Adipocyte (in vitro differentiated cells): ENCODE measurements at regions not wholly inside any gene's neighbourhood (a gene's known extent, or its start where the extent isn't known, plus 50 kb on each side); places are given as distances from the start of the nearest gene placed in this dataset.

Source experiments
- DNase-seq: peaks from one replicate; pipeline ENCODE4 v3.0.0-alpha.2; 2015; ENCODE audit warnings: low read depth
- H3K27me3 ChIP-seq: replicated peaks from 2 replicates; pipeline ENCODE4 v1.7.0; 2013; ENCODE audit warnings: mild to moderate bottlenecking, low read length, moderate library complexity; ENCODE audit not compliant: control insufficient read depth, insufficient read depth
- H3K36me3 ChIP-seq: 2 replicates; pipeline ENCODE4 v1.7.0; 2013; ENCODE audit warnings: low read length, mild to moderate bottlenecking, moderate library complexity; ENCODE audit not compliant: control insufficient read depth, insufficient read depth, severe bottlenecking
- H3K4me1 ChIP-seq: 2 replicates; pipeline ENCODE4 v1.7.0; 2013; ENCODE audit warnings: mild to moderate bottlenecking, low read length, moderate library complexity; ENCODE audit not compliant: control insufficient read depth, insufficient read depth
- H3K4me3 ChIP-seq: 2 replicates; pipeline ENCODE4 v1.7.0; 2013; ENCODE audit warnings: mild to moderate bottlenecking, low read length, moderate library complexity
- H3K9ac ChIP-seq: 2 replicates; pipeline ENCODE4 v1.7.0; 2013; ENCODE audit warnings: mild to moderate bottlenecking, low read length, moderate library complexity
- H3K9me3 ChIP-seq: 2 replicates; pipeline ENCODE4 v1.7.0; 2013; ENCODE audit warnings: mild to moderate bottlenecking, low read length, moderate library complexity; ENCODE audit not compliant: control insufficient read depth

DNA sequence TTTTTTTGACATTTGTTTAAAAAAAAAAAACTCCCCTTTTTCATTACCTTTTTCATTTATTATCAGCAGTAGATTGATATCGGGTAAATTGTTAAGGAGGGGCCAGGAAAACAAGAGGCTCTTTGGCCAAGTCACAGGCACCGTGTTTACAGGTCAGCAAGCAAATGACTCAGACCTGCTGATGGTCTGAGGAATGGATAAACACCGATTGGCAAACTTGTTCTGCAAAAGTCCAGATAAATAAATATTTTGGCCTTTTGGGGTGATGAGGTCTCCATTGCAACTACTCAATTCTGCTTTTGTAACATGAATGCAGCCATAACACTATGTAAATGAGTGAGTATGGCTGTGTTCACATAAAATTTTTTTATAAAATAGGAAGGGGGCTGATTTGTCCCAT lies 94.0 kb downstream of the RPS29 start:
- Histone ChIP-seq H3K4me1 (no peaks in the 10 kb centered on the region), H3K27me3 (no peaks in the 10 kb centered on the region), H3K36me3 (no peaks in the 10 kb centered on the region), H3K4me3 (no peak overlapping the region), H3K9me3 (no peaks in the 10 kb centered on the region), H3K9ac (no peak overlapping the region)
- DNase-seq, result no peak

- no peak overlapping the region for H3K4me3 ChIP-seq
- no peak overlapping the region for H3K9ac ChIP-seq
- no peak for DNase-seq
- no peaks in the 10 kb centered on the region for H3K27me3 ChIP-seq
- no peaks in the 10 kb centered on the region for H3K9me3 ChIP-seq
- H3K4me1 ChIP-seq, result peaks cover 5% of the 10 kb centered on the region
- H3K36me3 ChIP-seq, result no peaks in the 10 kb centered on the region
These were observed 96.8 kb downstream of the RPS29 start for GRCh38 chr14:49489341-49489740.

GRCh38 chr14:49487238-49487637 lies 98.9 kb downstream of the RPS29 start:
- no peak for DNase-seq
- Histone ChIP-seq H3K4me3 (no peak overlapping the region), H3K9me3 (no peaks in the 10 kb centered on the region), H3K27me3 (no peaks in the 10 kb centered on the region), H3K9ac (no peak overlapping the region), H3K36me3 (no peaks in the 10 kb centered on the region), H3K4me1 (peaks cover 5% of the 10 kb centered on the region)

- no peaks in the 10 kb centered on the region for H3K9me3 ChIP-seq
- peaks cover 5% of the 10 kb centered on the region for H3K4me1 ChIP-seq
- DNase-seq, result no peak
- no peak overlapping the region for H3K4me3 ChIP-seq
- H3K27me3 ChIP-seq, result no peaks in the 10 kb centered on the region
- H3K36me3 ChIP-seq, result no peaks in the 10 kb centered on the region
- H3K9ac ChIP-seq, result no peak overlapping the region
These were observed 100.9 kb downstream of the RPS29 start for GRCh38 chr14:49485290-49485689.

DNA sequence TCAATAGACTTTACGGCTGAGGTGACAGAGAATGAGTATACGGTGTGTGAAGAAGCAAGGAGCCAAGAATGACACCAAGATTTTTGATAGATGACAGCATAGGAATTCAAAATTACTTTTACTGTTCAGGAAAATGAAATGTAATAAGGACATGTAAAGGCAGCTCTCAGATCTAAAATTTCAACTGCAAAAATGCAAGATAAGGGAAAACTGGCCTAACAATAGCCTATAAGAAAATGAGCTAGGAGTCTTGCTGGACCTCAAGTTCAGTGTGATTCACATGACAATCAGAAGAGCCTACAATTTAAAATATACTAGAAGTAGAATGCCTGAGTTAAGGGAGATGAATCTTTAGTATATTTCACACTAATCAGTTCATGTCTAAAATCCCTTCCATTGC lies 102.0 kb downstream of the RPS29 start:
- Histone ChIP-seq H3K27me3 (no peaks in the 10 kb centered on the region), H3K4me1 (peaks cover 5% of the 10 kb centered on the region), H3K4me3 (no peak overlapping the region), H3K36me3 (no peaks in the 10 kb centered on the region), H3K9ac (no peak overlapping the region), H3K9me3 (no peaks in the 10 kb centered on the region)
- DNase-seq, result no peak

DNA sequence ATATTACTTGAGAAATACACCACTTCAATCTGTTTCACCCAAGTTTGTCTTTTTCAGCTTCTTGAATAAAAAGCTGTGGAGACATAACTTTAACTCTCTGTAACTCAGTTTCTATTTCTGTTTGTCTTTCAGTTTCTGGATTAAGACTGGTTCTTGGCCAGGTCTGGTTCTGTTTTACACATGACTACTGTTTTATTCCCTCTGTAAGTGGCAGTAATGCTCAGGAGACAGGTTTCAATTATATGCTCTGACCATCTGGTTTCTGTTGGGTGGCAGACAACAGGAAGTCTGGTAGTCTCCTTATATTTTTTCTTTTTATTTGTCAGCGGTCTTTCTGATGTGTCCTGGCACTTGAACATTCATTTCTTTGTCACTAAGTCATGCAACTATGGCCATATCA lies 102.9 kb downstream of the RPS29 start:
- no peaks in the 10 kb centered on the region for H3K9me3 ChIP-seq
- no peak for DNase-seq
- no peaks in the 10 kb centered on the region for H3K36me3 ChIP-seq
- H3K4me1 ChIP-seq, result peaks cover 5% of the 10 kb centered on the region
- H3K9ac ChIP-seq, result no peak overlapping the region
- H3K27me3 ChIP-seq, result no peaks in the 10 kb centered on the region
- H3K4me3 ChIP-seq, result no peak overlapping the region

- H3K27me3 ChIP-seq, result no peaks in the 10 kb centered on the region
- no peaks in the 10 kb centered on the region for H3K36me3 ChIP-seq
- no peak overlapping the region for H3K4me3 ChIP-seq
- no peaks in the 10 kb centered on the region for H3K9me3 ChIP-seq
- DNase-seq, result no peak
- H3K4me1 ChIP-seq, result peaks cover 4% of the 10 kb centered on the region
- H3K9ac ChIP-seq, result no peak overlapping the region
These were observed 105.1 kb downstream of the RPS29 start for GRCh38 chr14:49480979-49481498.

DNA sequence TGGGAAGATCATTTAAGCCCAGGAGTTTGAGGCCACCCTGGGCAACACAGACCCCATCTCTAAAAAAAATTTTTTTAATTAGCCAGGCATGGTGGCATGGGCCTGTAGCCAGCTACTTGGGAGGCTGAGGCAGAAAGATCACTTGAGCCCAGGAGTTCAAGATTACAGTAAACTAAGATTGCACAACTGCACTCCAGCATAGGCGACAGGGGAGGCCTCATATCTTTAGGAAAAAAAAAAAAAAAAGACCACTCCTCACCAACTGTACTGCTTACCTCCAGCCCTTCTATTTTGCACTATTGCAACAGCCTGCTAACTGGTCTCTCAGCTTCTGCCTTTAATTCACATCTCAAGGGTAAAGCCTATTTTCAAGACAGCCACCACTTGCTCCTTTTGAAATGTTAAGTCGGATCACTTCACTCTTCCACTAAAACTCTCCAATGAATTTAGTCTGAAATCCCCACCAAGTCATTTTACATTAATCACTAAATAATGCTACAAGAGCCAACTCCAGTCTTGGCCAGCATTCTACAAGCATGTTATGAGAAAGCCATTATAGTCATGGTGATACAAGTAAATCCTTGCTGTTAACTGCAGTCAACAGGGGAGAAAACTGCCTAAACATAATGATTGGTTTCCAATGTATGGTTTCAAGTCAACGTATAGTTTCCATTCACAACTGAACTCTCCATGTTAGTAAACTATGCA lies 106.0 kb downstream of the RPS29 start:
- Histone ChIP-seq H3K9me3 (no peaks in the 10 kb centered on the region), H3K4me1 (no peaks in the 10 kb centered on the region), H3K27me3 (no peaks in the 10 kb centered on the region), H3K4me3 (no peak overlapping the region), H3K9ac (no peak overlapping the region), H3K36me3 (no peaks in the 10 kb centered on the region)
- no peak for DNase-seq

DNA sequence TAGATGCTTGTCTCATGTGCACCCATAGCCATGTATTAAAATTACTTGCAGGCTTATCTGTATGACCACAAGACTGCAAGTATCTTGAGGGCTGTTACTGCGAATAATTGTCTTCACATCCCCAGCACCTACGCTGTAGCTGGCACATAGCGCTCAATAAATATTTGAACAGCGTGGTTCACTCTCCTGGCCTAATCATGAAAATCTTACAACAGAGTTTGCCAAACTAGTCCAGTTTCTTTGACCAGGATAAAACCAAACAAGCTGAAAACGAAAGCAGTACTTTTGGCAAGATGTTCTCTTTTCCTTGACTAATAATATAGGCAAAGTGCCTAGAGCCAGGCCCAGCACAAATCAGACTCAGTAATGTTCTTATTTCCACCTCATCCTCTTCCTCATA lies 106.7 kb downstream of the RPS29 start:
- H3K9ac ChIP-seq, result no peak overlapping the region
- no peaks in the 10 kb centered on the region for H3K9me3 ChIP-seq
- no peaks in the 10 kb centered on the region for H3K4me1 ChIP-seq
- DNase-seq, result no peak
- H3K27me3 ChIP-seq, result no peaks in the 10 kb centered on the region
- H3K4me3 ChIP-seq, result peak overlapping the region; percentile 21
- H3K36me3 ChIP-seq, result no peaks in the 10 kb centered on the region

DNA sequence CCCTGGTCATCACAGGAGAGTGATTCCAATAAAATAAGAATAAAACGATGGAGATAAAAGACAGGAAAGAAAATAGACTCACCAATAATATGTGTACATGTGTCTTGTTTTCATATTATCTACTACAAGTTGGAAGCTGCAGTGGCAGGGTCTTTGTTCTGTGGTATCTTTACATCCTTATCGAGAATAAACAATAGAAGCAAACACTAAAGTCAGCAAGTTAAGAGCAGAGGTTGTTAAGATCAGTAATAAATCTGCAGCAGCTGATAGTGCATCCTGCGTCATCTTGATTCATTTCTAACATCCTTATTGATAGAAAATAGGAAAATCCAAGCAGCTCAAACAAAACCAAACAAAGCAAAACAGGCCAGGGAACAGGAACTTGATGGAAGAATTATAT lies 107.4 kb downstream of the RPS29 start:
- DNase-seq, result no peak
- Histone ChIP-seq H3K9ac (no peak overlapping the region), H3K4me3 (no peak overlapping the region), H3K9me3 (no peaks in the 10 kb centered on the region), H3K27me3 (no peaks in the 10 kb centered on the region), H3K36me3 (no peaks in the 10 kb centered on the region), H3K4me1 (no peaks in the 10 kb centered on the region)

GRCh38 chr14:49467091-49467490 lies 119.1 kb downstream of the RPS29 start:
- no peak for DNase-seq
- H3K4me3 ChIP-seq, result no peak overlapping the region
- no peaks in the 10 kb centered on the region for H3K4me1 ChIP-seq
- no peaks in the 10 kb centered on the region for H3K27me3 ChIP-seq
- no peaks in the 10 kb centered on the region for H3K9me3 ChIP-seq
- H3K9ac ChIP-seq, result no peak overlapping the region
- H3K36me3 ChIP-seq, result no peaks in the 10 kb centered on the region

DNA sequence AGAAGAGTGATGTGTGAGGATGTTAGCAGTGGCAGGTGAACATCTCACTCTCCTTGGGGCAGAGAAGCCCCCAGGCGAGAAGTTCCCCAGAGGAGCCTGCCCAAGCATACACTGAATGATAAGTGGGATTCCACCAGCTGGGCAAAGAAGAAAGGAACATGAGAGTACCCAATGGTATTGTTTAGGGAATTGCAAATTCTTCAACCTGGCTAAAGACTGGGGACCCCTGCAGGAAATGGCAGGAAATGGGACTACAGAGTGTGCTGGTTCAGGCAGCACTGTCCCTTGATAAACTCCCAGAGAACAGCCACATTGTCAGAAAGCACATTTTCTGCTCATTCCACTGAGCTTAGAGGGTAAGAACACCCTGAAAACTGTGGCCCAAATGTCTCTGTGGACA lies 121.3 kb downstream of the RPS29 start:
- Histone ChIP-seq H3K9me3 (no peaks in the 10 kb centered on the region), H3K27me3 (no peaks in the 10 kb centered on the region), H3K4me1 (no peaks in the 10 kb centered on the region), H3K4me3 (no peak overlapping the region), H3K36me3 (no peaks in the 10 kb centered on the region), H3K9ac (no peak overlapping the region)
- DNase-seq, result no peak
